ENCODE measurements at regions not wholly inside any gene's neighbourhood (a gene's known extent, or its start where the extent isn't known, plus 50 kb on each side); places are given as distances from the start of the nearest gene placed in this dataset.

DNA sequence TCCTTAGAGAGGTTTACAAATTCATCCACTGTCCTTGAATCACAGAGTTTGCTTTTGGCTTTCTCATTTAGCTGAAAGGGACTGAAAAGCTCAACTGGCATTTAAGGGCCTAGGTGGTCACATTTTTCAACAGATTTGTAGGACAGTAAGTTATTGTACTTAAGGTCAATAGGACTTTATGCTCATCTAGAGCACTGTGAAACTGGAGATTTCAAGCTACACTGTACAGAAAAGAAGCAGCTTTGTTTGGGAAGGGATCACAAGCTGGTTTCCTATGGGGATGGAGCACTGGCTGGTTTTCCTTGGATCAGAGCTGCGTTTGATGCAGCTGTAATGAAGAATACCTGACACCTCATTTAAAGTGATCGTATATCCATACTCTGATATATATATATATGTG lies 482.7 kb downstream of the FBXO15 start:
- intact Hi-C loops (cut with DNase I; ENCODE audit: low total_unique reads) = no loop called here
- DNase-seq = no peak
- no peak overlapping the region for H3K4me3 ChIP-seq
- no peaks in the 10 kb centered on the region for H3K4me1 ChIP-seq
- H3K27ac ChIP-seq = no peak overlapping the region
- no peaks in the 10 kb centered on the region for H3K9me3 ChIP-seq
- TF ChIP-seq POLR2A (IDR thresholded peaks at IDR 0.05) = no peak
- TF ChIP-seq, protein P1, sequence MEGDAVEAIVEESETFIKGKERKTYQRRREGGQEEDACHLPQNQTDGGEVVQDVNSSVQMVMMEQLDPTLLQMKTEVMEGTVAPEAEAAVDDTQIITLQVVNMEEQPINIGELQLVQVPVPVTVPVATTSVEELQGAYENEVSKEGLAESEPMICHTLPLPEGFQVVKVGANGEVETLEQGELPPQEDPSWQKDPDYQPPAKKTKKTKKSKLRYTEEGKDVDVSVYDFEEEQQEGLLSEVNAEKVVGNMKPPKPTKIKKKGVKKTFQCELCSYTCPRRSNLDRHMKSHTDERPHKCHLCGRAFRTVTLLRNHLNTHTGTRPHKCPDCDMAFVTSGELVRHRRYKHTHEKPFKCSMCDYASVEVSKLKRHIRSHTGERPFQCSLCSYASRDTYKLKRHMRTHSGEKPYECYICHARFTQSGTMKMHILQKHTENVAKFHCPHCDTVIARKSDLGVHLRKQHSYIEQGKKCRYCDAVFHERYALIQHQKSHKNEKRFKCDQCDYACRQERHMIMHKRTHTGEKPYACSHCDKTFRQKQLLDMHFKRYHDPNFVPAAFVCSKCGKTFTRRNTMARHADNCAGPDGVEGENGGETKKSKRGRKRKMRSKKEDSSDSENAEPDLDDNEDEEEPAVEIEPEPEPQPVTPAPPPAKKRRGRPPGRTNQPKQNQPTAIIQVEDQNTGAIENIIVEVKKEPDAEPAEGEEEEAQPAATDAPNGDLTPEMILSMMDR (IDR thresholded peaks at IDR 0.05) = no peak
- H3K36me3 ChIP-seq = no peaks in the 10 kb centered on the region
- H3K27me3 ChIP-seq = no peaks in the 10 kb centered on the region

DNA sequence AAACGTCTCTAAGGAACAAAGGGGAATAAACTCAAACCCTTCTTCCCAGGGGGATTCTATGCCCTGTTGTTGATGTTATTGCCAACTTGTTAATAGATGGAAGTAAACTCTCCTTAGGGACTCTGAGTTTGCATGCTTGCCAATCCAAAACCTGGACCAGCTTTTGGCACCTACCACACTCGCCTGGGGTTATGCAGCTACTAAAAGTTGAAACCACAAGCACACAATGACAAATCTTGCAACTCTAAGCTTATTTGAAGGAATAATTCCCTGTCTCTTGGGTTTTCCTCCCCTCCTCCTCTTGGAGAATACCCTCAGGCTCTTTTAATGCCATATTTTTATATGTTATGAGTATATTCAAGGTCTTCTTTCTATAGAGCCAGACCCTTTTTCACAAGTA lies 484.1 kb downstream of the FBXO15 start:
- Histone ChIP-seq H3K4me3 (no peak overlapping the region), H3K36me3 (no peaks in the 10 kb centered on the region), H3K27ac (no peak overlapping the region), H3K4me1 (no peaks in the 10 kb centered on the region), H3K9me3 (no peaks in the 10 kb centered on the region), H3K27me3 (no peaks in the 10 kb centered on the region)
- no peak for TF ChIP-seq POLR2A (IDR thresholded peaks at IDR 0.05)
- TF ChIP-seq, protein P1 (IDR thresholded peaks at IDR 0.05) = no peak
- no peak for DNase-seq
- intact Hi-C loops (cut with DNase I; ENCODE audit: low total_unique reads) = no loop called here

DNA sequence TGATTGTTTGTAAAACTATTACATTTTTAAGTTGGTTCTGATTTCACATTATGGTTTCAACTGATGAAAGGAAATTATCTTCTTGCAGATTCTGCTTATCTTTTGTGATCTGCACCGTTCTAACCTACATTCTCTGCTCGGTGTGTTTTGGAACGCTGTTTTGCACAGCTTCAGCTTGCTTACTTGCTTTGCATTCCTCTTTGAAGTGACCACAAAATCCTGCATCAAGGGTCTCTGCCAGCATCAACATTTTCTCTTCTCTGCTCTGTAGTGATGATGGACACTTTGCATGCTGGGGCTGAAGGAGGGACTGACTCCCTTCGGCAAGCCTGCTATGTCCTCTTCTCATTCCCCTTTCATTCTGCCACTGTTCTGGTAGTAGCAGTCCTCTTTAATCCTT lies 485.2 kb downstream of the FBXO15 start:
- no peak for DNase-seq
- no peak overlapping the region for H3K4me3 ChIP-seq
- H3K4me1 ChIP-seq = no peaks in the 10 kb centered on the region
- H3K27ac ChIP-seq = no peak overlapping the region
- TF ChIP-seq, protein P1 (IDR thresholded peaks at IDR 0.05) = no peak
- no peak for TF ChIP-seq POLR2A (IDR thresholded peaks at IDR 0.05)
- no peaks in the 10 kb centered on the region for H3K27me3 ChIP-seq
- no peaks in the 10 kb centered on the region for H3K9me3 ChIP-seq
- intact Hi-C loops (cut with DNase I; ENCODE audit: low total_unique reads) = no loop called here
- H3K36me3 ChIP-seq = no peaks in the 10 kb centered on the region

- H3K9me3 ChIP-seq = no peaks in the 10 kb centered on the region
- no peak overlapping the region for H3K27ac ChIP-seq
- intact Hi-C loops (cut with DNase I; ENCODE audit: low total_unique reads) = no loop called here
- H3K36me3 ChIP-seq = no peaks in the 10 kb centered on the region
- DNase-seq = no peak
- H3K27me3 ChIP-seq = no peaks in the 10 kb centered on the region
- TF ChIP-seq, protein P1 (IDR thresholded peaks at IDR 0.05) = no peak
- TF ChIP-seq POLR2A (IDR thresholded peaks at IDR 0.05) = no peak
- H3K4me1 ChIP-seq = no peaks in the 10 kb centered on the region
- no peak overlapping the region for H3K4me3 ChIP-seq
Measured at GRCh38 chr18:73660931-73661856, 486.4 kb downstream of the FBXO15 start.

GRCh38 chr18:73656691-73657090 lies 490.9 kb downstream of the FBXO15 start:
- intact Hi-C loops (cut with DNase I; ENCODE audit: low total_unique reads) = no loop called here
- no peak for TF ChIP-seq POLR2A (IDR thresholded peaks at IDR 0.05)
- TF ChIP-seq, protein P1 (IDR thresholded peaks at IDR 0.05) = no peak

More at GRCh38 chr18:73656691-73657090, 490.9 kb downstream of the FBXO15 start:
- no peak overlapping the region for H3K27ac ChIP-seq
- no peaks in the 10 kb centered on the region for H3K36me3 ChIP-seq
- H3K4me1 ChIP-seq = no peaks in the 10 kb centered on the region
- no peak for DNase-seq
- H3K9me3 ChIP-seq = no peaks in the 10 kb centered on the region
- no peak overlapping the region for H3K4me3 ChIP-seq
- H3K27me3 ChIP-seq = no peaks in the 10 kb centered on the region
